Epithelial cell of esophagus (primary cell): ENCODE measurements at regions not wholly inside any gene's neighbourhood (a gene's known extent, or its start where the extent isn't known, plus 50 kb on each side); places are given as distances from the start of the nearest gene placed in this dataset.

Experiments
- DNase-seq: peaks from one replicate; pipeline ENCODE4 v3.0.0; 2010; ENCODE audit warnings: low read depth
- H3K4me3 ChIP-seq: 2 replicates; pipeline ENCODE4 v1.5.1; 2011; ENCODE audit warnings: mild to moderate bottlenecking, low read length, control low read depth
- TF ChIP-seq, protein P1 (sequence below): IDR thresholded peaks from 2 replicates; pipeline ENCODE4 v1.5.1; 2011; ENCODE audit warnings: low read depth, mild to moderate bottlenecking, low read length, control low read depth, inconsistent platforms; ENCODE audit not compliant: insufficient read depth; ENCODE audit errors: missing control alignments

GRCh38 chr9:30511666-30512065, 1872.8 kb upstream of the ACO1 start:
- DNase-seq, result no peak
- TF ChIP-seq, protein P1, sequence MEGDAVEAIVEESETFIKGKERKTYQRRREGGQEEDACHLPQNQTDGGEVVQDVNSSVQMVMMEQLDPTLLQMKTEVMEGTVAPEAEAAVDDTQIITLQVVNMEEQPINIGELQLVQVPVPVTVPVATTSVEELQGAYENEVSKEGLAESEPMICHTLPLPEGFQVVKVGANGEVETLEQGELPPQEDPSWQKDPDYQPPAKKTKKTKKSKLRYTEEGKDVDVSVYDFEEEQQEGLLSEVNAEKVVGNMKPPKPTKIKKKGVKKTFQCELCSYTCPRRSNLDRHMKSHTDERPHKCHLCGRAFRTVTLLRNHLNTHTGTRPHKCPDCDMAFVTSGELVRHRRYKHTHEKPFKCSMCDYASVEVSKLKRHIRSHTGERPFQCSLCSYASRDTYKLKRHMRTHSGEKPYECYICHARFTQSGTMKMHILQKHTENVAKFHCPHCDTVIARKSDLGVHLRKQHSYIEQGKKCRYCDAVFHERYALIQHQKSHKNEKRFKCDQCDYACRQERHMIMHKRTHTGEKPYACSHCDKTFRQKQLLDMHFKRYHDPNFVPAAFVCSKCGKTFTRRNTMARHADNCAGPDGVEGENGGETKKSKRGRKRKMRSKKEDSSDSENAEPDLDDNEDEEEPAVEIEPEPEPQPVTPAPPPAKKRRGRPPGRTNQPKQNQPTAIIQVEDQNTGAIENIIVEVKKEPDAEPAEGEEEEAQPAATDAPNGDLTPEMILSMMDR, result no peak
- no peak overlapping the region for H3K4me3 ChIP-seq

DNA sequence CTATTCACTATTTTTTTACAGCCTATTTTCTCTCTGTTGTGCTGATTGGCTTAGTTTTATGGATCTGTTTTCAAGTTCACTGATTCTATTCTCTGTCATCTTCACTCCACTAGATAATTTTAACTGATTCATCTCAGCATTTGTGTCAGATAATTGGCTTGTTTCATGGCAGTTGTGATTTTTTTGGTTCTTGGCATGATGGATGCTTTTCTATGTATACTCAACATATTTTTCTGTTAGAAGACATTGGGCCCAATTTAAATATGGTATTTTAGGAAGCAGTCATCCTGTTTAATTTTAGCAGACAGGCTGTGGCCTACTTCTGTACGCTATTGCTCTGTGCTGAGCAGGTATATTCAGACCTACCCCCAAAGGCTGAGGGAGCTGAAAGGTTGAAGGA, 1865.3 kb upstream of the ACO1 start:
- DNase-seq, result no peak
- no peak overlapping the region for H3K4me3 ChIP-seq
- TF ChIP-seq, protein P1, result no peak

DNA sequence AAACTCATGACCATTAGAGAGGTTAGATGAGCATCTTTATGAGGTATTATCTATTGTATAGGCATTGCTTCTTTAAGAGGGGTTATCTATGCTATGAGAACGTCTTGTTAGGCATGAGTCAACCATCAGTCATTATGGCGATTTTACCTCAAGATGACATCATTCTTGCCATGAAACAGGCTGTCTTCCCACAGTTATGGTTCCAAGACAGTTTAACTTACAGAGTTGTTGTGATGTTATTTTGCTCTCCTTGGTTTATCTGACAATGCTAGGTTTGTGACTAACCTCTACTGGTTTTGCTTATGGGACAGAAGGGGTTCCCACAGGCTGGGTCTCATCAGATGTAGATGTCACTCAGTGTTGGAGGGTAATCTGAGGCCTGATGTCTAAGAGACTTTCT, 1864.7 kb upstream of the ACO1 start:
- TF ChIP-seq, protein P1, result no peak
- no peak overlapping the region for H3K4me3 ChIP-seq
- DNase-seq, result peak; percentile 34

GRCh38 chr9:30522061-30522460, 1862.4 kb upstream of the ACO1 start:
- no peak for DNase-seq
- TF ChIP-seq, protein P1, result no peak

GRCh38 chr9:30522486-30522885, 1862.0 kb upstream of the ACO1 start:
- no peak for DNase-seq
- TF ChIP-seq, protein P1, result no peak
- H3K4me3 ChIP-seq, result no peak overlapping the region

More at GRCh38 chr9:30522061-30522460, 1862.4 kb upstream of the ACO1 start:
- no peak overlapping the region for H3K4me3 ChIP-seq

GRCh38 chr9:30524311-30524710, 1860.1 kb upstream of the ACO1 start:
- no peak for DNase-seq
- TF ChIP-seq, protein P1, result no peak

DNA sequence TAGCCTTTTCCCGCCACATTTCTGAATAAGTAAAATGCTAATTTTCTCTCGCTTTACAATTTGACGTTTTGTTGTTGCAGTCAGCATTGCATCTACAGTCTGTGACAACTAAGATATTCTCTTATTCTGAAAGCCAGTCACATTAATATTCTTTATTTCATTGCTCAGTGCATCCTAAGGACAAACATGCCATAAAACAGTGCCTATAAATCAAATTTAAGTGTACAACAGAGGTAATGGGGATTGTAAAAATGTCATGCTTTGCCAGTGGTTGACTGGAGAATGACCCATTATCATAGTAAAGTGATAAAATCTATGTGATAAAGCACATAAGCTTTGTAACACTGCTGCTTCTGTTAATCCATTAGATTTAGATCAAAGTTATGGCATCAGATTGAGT, 1850.0 kb upstream of the ACO1 start:
- H3K4me3 ChIP-seq, result no peak overlapping the region
- TF ChIP-seq, protein P1, result no peak

More at GRCh38 chr9:30524311-30524710, 1860.1 kb upstream of the ACO1 start:
- H3K4me3 ChIP-seq, result no peak overlapping the region

More for the DNA sequence above, 1850.0 kb upstream of the ACO1 start:
- DNase-seq, result no peak
